ENCODE measurements at regions not wholly inside any gene's neighbourhood (a gene's known extent, or its start where the extent isn't known, plus 50 kb on each side); places are given as distances from the start of the nearest gene placed in this dataset.

DNA sequence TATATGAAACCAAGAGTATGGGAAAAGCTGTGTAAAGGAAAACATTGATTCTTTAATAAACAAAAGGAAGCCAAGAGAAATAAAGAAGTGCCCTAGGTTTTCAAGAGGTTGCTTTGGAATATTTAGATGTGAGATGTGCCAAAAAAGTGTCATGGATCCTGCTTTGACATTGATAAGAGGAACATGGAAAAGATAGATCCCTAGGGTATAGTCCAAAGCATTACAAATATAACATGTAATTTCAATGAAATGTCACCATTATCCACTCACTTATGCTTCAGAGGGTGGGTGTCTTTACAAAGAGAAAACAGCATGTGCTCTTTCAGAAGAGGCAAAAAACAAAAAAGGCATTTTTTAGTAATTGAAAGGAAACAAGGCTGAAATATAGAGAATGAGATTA is 1196.7 kb downstream of the EFNA5 start:
- TF ChIP-seq RAD21 (IDR thresholded peaks at IDR 0.05; ENCODE audit: low read depth) (no peak), POLR2AphosphoS5 (IDR thresholded peaks at IDR 0.05; ENCODE audit: low read depth, low read length) (no peak), TCF7L2 (IDR thresholded peaks at IDR 0.05; ENCODE audit: borderline replicate concordance, extremely low read depth, insufficient read depth, insufficient read length) (no peak), POLR2A (IDR thresholded peaks at IDR 0.05; ENCODE audit: borderline replicate concordance, extremely low read depth, insufficient read depth, insufficient read length) (no peak), EZH2phosphoT487 (IDR thresholded peaks at IDR 0.05; ENCODE audit: borderline replicate concordance) (no peak), FOSL1 (IDR thresholded peaks at IDR 0.05; ENCODE audit: low read depth) (no peak), EZH2 (IDR thresholded peaks at IDR 0.05) (no peak)
- TF ChIP-seq, protein P1, sequence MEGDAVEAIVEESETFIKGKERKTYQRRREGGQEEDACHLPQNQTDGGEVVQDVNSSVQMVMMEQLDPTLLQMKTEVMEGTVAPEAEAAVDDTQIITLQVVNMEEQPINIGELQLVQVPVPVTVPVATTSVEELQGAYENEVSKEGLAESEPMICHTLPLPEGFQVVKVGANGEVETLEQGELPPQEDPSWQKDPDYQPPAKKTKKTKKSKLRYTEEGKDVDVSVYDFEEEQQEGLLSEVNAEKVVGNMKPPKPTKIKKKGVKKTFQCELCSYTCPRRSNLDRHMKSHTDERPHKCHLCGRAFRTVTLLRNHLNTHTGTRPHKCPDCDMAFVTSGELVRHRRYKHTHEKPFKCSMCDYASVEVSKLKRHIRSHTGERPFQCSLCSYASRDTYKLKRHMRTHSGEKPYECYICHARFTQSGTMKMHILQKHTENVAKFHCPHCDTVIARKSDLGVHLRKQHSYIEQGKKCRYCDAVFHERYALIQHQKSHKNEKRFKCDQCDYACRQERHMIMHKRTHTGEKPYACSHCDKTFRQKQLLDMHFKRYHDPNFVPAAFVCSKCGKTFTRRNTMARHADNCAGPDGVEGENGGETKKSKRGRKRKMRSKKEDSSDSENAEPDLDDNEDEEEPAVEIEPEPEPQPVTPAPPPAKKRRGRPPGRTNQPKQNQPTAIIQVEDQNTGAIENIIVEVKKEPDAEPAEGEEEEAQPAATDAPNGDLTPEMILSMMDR (IDR thresholded peaks at IDR 0.05 in 2 of 3, conservative IDR thresholded peaks at IDR 0.05 in 1 of 3; ENCODE audit: borderline replicate concordance in 1 of 3, insufficient read depth in 1 of 3, low read depth in 2 of 3, low read length in 2 of 3) = no peak

Measured in HCT116 (cell line).